KOPT-K1 (cell line): ENCODE measurements at regions not wholly inside any gene's neighbourhood (a gene's known extent, or its start where the extent isn't known, plus 50 kb on each side); places are given as distances from the start of the nearest gene placed in this dataset.

ENCODE experiments used
- H3K27ac ChIP-seq: fragments of 200-600 bp; sonication (generic); 2 replicates; pipeline ENCODE4 v1.5.1; 2016; ENCODE audit warnings: antibody characterized with exemption, mild to moderate bottlenecking, low read depth, low read length; ENCODE audit not compliant: poor library complexity, severe bottlenecking
- H3K36me3 ChIP-seq: fragments of 200-600 bp; sonication (generic); 2 replicates; pipeline ENCODE4 v1.5.1; 2017; ENCODE audit warnings: antibody characterized with exemption, mild to moderate bottlenecking, low read length, moderate library complexity; ENCODE audit not compliant: insufficient read depth
- H3K9me3 ChIP-seq: fragments of 200-600 bp; sonication (generic); 2 replicates; pipeline ENCODE4 v1.5.1; 2017; ENCODE audit warnings: antibody characterized with exemption, low read length, mild to moderate bottlenecking; ENCODE audit not compliant: insufficient read depth, poor library complexity, severe bottlenecking

DNA sequence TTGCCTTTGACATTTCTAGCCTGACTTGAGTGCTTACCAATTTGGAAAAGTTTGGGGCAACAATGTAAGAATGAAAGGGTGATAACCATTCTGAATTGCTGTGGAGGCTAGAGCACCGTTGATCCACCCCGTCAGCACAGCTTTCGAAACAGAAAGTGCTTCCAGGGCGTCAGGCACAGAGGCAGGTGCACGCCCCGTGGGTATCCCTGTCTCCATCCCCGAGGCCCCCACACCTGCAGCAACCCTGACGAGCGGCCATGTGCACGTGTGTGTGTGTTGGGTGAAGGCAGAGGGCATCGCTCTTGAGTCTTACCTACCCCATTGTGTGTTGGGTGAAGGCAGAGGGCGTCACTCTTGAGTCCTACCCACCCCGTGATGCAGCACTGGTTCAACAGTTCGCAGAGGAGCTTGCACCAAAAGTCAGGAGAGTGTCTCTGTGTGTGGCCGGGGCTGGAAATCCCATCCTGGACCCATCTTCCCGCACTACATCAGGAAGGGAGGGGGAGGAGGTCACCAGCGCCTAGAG, 404.5 kb downstream of the BRD1 start:
- Histone ChIP-seq H3K36me3 (no peaks in the 10 kb centered on the region), H3K27ac (no peak overlapping the region), H3K9me3 (no peaks in the 10 kb centered on the region)

GRCh38 chr22:49422701-49423100, 405.0 kb downstream of the BRD1 start:
- Histone ChIP-seq H3K9me3 (no peaks in the 10 kb centered on the region), H3K36me3 (no peaks in the 10 kb centered on the region), H3K27ac (no peak overlapping the region)

- Histone ChIP-seq H3K27ac (no peak overlapping the region), H3K36me3 (no peaks in the 10 kb centered on the region), H3K9me3 (no peaks in the 10 kb centered on the region)
Observed at GRCh38 chr22:49420651-49421050, 407.0 kb downstream of the BRD1 start.

DNA sequence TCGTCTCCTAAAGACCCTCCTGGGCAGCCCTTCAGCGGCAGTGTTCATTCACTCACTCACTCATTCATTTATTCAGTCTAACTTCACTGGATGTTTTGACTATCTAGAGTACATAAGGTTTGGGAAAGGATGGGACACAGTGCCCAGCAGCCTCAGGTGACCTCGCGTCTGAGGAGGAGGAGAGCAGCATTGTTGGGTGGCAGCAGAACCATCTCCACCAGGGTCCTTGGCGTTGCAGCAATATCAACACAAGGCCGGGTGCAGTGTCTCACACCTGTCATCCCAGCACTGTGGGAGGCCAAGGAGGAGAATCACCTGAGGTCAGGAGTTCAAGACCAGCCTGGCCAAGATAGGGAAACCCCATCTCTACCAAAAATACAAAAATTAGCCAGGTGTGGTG, 408.0 kb downstream of the BRD1 start:
- no peaks in the 10 kb centered on the region for H3K9me3 ChIP-seq
- no peak overlapping the region for H3K27ac ChIP-seq
- H3K36me3 ChIP-seq: no peaks in the 10 kb centered on the region

GRCh38 chr22:49418943-49419342, 408.7 kb downstream of the BRD1 start:
- H3K36me3 ChIP-seq: no peaks in the 10 kb centered on the region
- no peak overlapping the region for H3K27ac ChIP-seq
- H3K9me3 ChIP-seq: no peaks in the 10 kb centered on the region

DNA sequence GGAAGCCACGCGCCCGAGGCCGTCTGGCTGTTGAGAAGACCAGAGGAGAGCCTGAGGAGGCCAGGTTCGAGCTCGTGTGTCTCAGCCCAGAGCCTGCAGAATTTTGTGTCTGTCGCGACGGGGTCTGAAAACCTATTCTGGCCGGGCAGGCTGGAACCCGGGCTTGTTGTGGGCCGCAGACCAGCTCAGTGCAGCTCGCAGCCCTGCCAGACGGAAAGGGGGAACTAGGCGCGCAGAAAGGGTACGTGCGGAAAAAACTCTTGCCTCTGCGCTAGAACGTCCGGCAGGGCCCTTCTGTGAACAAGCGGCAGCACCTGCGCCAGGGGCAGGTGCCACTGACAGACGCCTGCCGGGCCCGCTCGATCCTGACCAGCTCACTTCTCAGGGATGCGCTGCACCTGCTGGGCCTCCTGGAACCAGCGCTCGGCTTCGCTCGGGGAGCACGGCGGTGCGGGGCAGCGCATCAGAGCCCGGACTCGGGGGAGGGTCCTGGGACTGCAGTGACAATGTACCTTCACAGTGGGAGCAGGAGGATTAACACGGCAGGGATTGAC, 409.3 kb downstream of the BRD1 start:
- Histone ChIP-seq H3K36me3 (no peaks in the 10 kb centered on the region), H3K9me3 (no peaks in the 10 kb centered on the region), H3K27ac (no peak overlapping the region)

DNA sequence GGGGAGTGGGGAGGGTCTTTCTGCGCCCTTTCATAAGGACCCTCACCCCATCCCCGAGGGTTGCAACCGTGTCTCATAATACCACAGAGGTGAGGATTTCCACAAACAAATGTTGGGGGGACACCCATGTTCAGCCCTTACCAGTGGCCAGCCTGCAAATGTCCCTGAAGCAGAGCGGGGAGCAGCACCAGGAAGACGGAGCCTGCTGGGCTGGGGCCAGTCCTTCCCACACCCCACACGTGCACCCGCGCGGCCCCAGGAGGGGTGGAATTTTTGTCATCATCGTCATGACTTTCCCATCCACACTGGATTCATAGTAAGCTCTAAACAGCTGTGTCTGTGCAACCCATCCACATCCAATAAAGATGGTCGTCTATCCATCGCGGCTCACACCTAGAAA, 409.8 kb downstream of the BRD1 start:
- H3K27ac ChIP-seq: no peak overlapping the region
- H3K9me3 ChIP-seq: no peaks in the 10 kb centered on the region
- no peaks in the 10 kb centered on the region for H3K36me3 ChIP-seq

DNA sequence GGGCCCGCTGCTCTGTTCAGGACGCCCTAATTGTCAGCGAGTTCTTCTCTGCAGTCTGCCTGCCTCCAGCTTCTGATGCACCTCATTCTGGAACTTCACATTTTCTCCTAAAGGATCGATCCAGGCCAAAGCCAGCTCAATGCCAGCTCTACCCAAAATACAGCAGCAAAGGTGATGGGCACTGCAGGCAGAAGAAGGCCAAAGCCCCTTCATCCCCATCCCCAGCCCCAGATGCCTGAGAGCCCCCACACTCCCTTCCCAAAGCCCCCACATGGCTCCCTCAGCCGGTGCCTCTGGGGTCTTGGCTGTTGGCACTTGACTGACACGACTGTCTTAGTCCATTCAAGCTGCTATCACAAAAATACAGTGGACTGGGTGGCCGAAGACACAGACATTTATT, 410.3 kb downstream of the BRD1 start:
- Histone ChIP-seq H3K27ac (no peak overlapping the region), H3K9me3 (no peaks in the 10 kb centered on the region), H3K36me3 (no peaks in the 10 kb centered on the region)

DNA sequence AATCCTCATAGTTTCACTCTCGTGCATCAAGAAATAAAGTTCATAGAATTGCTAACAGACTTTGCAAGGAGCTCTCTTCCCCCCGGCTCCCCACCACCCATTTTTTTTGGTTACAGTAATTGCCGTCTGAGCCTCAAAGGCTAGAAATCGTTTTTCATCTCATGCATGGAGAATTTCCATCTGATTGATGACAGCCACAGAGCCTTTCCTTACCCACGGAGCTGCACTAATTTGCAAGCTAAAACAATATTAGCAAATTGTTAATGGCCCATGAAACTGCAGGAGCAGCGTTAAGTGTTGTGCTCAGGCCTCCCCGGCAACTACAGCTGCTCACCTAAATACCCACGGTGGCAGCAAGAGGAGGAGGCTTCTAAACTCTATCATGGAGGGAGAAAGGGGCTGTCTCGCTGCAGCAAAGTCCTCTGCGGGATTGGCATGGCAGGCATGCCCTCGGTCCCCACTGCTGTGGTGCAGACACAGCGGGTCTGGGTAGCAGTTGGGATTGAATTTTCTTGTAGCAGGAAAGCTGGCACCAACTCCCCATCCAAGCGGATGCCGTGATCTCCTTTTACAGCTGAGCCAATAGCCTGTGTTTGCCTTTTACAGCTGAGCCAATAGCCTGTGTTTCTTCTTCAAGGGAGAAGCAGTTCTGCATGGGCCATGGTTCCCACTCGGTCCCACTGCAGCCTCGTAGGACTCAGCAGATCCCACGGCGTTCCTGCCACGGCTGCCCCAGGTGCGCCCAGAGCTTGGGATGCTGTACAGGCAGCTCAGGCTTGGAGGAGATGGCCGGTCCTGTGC, 412.3 kb downstream of the BRD1 start:
- H3K36me3 ChIP-seq: no peaks in the 10 kb centered on the region
- no peaks in the 10 kb centered on the region for H3K9me3 ChIP-seq
- H3K27ac ChIP-seq: no peak overlapping the region

- Histone ChIP-seq H3K36me3 (no peaks in the 10 kb centered on the region), H3K9me3 (peaks cover 5% of the 10 kb centered on the region), H3K27ac (no peak overlapping the region)
Observed at GRCh38 chr22:49413551-49413950, 414.1 kb downstream of the BRD1 start.

DNA sequence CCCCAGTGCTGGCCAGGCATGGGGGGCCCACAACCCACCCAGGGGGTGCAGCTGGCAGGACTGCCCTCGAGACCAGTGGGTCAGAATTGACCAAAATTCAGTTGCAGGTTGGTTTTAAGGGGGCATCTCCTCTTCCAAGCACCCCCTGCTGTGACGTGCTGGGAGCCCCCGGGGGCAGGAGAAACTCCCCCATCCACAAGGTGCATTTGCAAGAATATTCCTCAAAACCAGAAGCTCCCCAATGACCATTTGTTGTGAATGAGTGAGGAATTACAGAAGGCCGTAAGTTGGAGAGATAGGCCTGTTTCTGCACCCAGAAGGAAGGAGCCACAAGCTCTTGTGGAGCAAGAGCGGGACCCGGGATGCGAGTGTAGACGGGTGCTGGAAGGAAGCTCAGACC, 414.5 kb downstream of the BRD1 start:
- H3K27ac ChIP-seq: no peak overlapping the region
- peaks cover 5% of the 10 kb centered on the region for H3K9me3 ChIP-seq

DNA sequence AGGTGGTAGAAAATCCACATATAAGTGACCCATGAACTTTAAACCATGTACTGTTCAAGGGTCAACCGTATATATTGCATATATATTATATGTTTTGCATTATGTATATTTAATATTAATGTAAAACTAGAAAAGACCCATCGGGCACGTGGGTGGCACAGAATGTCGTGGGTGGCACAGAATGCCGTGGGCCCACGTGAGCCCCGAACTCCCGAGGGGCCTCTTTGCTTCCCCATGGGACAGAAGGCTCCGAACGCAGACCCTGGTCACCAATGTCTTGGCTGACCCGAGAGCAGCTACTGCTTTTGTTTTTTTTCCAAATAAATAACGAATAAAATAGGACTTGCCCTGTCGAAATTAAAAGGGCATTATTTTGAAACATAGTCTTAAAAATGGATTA, 415.4 kb downstream of the BRD1 start:
- H3K36me3 ChIP-seq: no peaks in the 10 kb centered on the region
- H3K9me3 ChIP-seq: peaks cover 5% of the 10 kb centered on the region
- H3K27ac ChIP-seq: no peak overlapping the region

More for the DNA sequence above, 414.5 kb downstream of the BRD1 start:
- H3K36me3 ChIP-seq: no peaks in the 10 kb centered on the region

GRCh38 chr22:49411236-49411635, 416.4 kb downstream of the BRD1 start:
- H3K27ac ChIP-seq: no peak overlapping the region
- peaks cover 5% of the 10 kb centered on the region for H3K9me3 ChIP-seq
- H3K36me3 ChIP-seq: no peaks in the 10 kb centered on the region

- Histone ChIP-seq H3K9me3 (peaks cover 5% of the 10 kb centered on the region), H3K36me3 (no peaks in the 10 kb centered on the region), H3K27ac (no peak overlapping the region)
Observed at GRCh38 chr22:49408102-49408836, 419.4 kb downstream of the BRD1 start.

DNA sequence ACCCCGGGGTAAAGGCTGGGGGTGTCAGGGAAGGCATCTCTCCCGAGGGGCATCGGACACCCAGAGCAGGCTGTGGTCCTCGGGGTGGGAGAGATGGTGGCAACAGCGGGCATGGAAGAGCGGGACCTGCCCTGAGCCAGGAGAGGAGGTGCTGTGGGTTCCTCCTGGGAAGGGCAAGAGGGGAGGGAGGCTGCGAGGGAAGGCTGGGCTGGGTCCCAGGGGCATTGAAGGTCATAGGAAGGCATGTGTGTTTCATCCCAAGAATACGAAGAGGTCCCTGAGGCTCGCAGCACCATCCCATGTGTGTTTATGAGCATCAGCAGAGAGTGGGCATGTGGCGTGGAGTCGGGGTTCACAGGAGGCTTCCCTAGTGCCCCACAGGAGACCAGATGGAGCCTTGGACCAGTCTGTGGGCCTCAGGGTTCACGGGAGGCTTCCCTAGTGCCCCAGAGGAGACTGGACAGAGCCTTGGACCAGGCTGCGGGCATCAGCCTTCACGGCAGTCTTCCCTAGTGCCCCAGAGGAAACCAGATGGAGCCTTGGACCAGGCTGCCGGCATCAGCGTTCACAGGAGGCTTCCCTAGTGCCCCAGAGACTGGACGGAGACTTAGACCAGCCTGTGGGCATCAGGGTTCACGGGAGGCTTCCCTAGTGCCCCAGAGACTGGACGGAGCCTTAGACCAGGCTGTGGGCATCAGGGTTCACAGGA, 420.6 kb downstream of the BRD1 start:
- no peaks in the 10 kb centered on the region for H3K36me3 ChIP-seq
- H3K9me3 ChIP-seq: peaks cover 5% of the 10 kb centered on the region
- H3K27ac ChIP-seq: no peak overlapping the region
